PC-9 (cell line): ENCODE measurements at regions not wholly inside any gene's neighbourhood (a gene's known extent, or its start where the extent isn't known, plus 50 kb on each side); places are given as distances from the start of the nearest gene placed in this dataset.

Experiments used
- BruUV-seq: library from RNA; stranded (reverse); fragments of 400-500 nt; replicated peaks from 2 replicates; lab custom pipeline; 2021; lab: Mats Ljungman, UMichigan
- CTCF ChIA-PET: fragments of 300-600 bp; sonication (Branson Sonifier 250); formaldehyde crosslinking; loops from one replicate; lab custom pipeline; 2022; ENCODE audit warnings: antibody characterized with exemption; lab: Charles Lee
- POLR2A ChIA-PET: fragments of 300-600 bp; sonication (Branson Sonifier 250); formaldehyde crosslinking; loops from one replicate; lab custom pipeline; 2022; ENCODE audit warnings: antibody characterized with exemption; ENCODE audit not compliant: unreplicated experiment; lab: Charles Lee
- DNase-seq, 2 experiments: peaks; one replicate each; pipeline versions ENCODE4 v3.0.0 to v3.0.0-alpha.2; 2015 to 2022; ENCODE audit warnings: mixed read lengths in 1 of 2
- H2AFZ ChIP-seq: fragments of 200-600 bp; sonication (generic); 2 replicates; pipeline ENCODE4 v1.8.1; 2017; ENCODE audit warnings: antibody characterized with exemption
- H3F3A ChIP-seq: fragments of 200-600 bp; sonication (generic); 2 replicates; pipeline ENCODE4 v1.8.1; 2017; ENCODE audit warnings: antibody characterized with exemption, mild to moderate bottlenecking, low read depth; ENCODE audit not compliant: insufficient read depth
- H3K27ac ChIP-seq: fragments of 200-600 bp; sonication (generic); 2 replicates; pipeline ENCODE4 v1.6.1; 2016; ENCODE audit warnings: mixed run types
- H3K27me3 ChIP-seq: fragments of 200-600 bp; sonication (generic); 2 replicates; pipeline ENCODE4 v1.6.1; 2016; ENCODE audit warnings: low read depth, mixed run types; ENCODE audit not compliant: insufficient read depth
- H3K36me3 ChIP-seq: fragments of 200-600 bp; sonication (generic); 2 replicates; pipeline ENCODE4 v1.6.1; 2016; ENCODE audit warnings: low read depth, mixed run types
- H3K4me1 ChIP-seq: fragments of 200-600 bp; sonication (generic); replicated peaks from 2 replicates; pipeline ENCODE4 v1.6.1; 2016; ENCODE audit warnings: mixed run types; ENCODE audit not compliant: insufficient read depth
- H3K4me2 ChIP-seq: fragments of 200-600 bp; sonication (generic); 2 replicates; pipeline ENCODE4 v1.6.1; 2017; ENCODE audit warnings: mixed run types
- H3K4me3 ChIP-seq: fragments of 200-600 bp; sonication (generic); 2 replicates; pipeline ENCODE4 v1.6.1; 2016; ENCODE audit warnings: mixed run types
- H3K79me2 ChIP-seq: fragments of 200-600 bp; sonication (generic); 2 replicates; pipeline ENCODE4 v1.6.1; 2017; ENCODE audit warnings: low read depth, mixed run types
- H3K9me2 ChIP-seq: fragments of 200-600 bp; sonication (generic); 2 replicates; pipeline ENCODE4 v1.8.1; 2017; ENCODE audit warnings: mild to moderate bottlenecking; ENCODE audit not compliant: insufficient read depth
- H3K9me3 ChIP-seq: fragments of 200-600 bp; sonication (generic); 2 replicates; pipeline ENCODE4 v1.8.1; 2016; ENCODE audit warnings: low read depth; ENCODE audit not compliant: insufficient read depth
- H4K20me1 ChIP-seq: fragments of 200-600 bp; sonication (generic); 2 replicates; pipeline ENCODE4 v1.8.1; 2017; ENCODE audit not compliant: insufficient read depth
- EZH2 ChIP-seq: fragments of 200-600 bp; sonication (generic); IDR thresholded peaks from 2 replicates; pipeline ENCODE4 v1.8.0; 2017; ENCODE audit warnings: antibody characterized with exemption, low read depth
- intact Hi-C: fragments of 100-400 bp; cut with micrococcal nuclease; formaldehyde crosslinking; loops from one replicate; pipeline ENCODE4 v1.10.0; 2022; ENCODE audit not compliant: unreplicated experiment
- TF ChIP-seq, protein P1 (sequence below): fragments of 200-600 bp; sonication (generic); conservative IDR thresholded peaks from 2 replicates; pipeline ENCODE4 v1.6.1; 2017; ENCODE audit warnings: mixed run types, antibody characterized with exemption, mild to moderate bottlenecking, moderate library complexity

- no peaks in the 10 kb centered on the region for H3K9me2 ChIP-seq
- H3F3A ChIP-seq: no peaks in the 10 kb centered on the region
- H2AFZ ChIP-seq: no peak overlapping the region
- H3K4me2 ChIP-seq: no peak overlapping the region
- no peaks in the 10 kb centered on the region for H3K36me3 ChIP-seq
- CTCF ChIA-PET: no interaction called here
- no peaks in the 10 kb centered on the region for H3K79me2 ChIP-seq
- H3K27me3 ChIP-seq: no peaks in the 10 kb centered on the region
- intact Hi-C loops: no loop called here
- TF ChIP-seq, protein P1, sequence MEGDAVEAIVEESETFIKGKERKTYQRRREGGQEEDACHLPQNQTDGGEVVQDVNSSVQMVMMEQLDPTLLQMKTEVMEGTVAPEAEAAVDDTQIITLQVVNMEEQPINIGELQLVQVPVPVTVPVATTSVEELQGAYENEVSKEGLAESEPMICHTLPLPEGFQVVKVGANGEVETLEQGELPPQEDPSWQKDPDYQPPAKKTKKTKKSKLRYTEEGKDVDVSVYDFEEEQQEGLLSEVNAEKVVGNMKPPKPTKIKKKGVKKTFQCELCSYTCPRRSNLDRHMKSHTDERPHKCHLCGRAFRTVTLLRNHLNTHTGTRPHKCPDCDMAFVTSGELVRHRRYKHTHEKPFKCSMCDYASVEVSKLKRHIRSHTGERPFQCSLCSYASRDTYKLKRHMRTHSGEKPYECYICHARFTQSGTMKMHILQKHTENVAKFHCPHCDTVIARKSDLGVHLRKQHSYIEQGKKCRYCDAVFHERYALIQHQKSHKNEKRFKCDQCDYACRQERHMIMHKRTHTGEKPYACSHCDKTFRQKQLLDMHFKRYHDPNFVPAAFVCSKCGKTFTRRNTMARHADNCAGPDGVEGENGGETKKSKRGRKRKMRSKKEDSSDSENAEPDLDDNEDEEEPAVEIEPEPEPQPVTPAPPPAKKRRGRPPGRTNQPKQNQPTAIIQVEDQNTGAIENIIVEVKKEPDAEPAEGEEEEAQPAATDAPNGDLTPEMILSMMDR: no peak
- no peak for TF ChIP-seq EZH2
- H4K20me1 ChIP-seq: no peaks in the 10 kb centered on the region
- H3K4me1 ChIP-seq: 0 out of 2 replicates have a peak, but pooled peaks cover 5% of the 10 kb centered on the region
- DNase-seq: no peak
- no peaks in the 10 kb centered on the region for H3K9me3 ChIP-seq
- BruUV-seq: no TSS peak
- H3K4me3 ChIP-seq: no peak overlapping the region
- no peak overlapping the region for H3K27ac ChIP-seq
- POLR2A ChIA-PET: no interaction called here
These were observed 117.0 kb upstream of the C11orf87 start for GRCh38 chr11:109305009-109305408.

- Histone ChIP-seq H3K9me2 (no peaks in the 10 kb centered on the region), H3F3A (no peaks in the 10 kb centered on the region), H3K27me3 (no peaks in the 10 kb centered on the region), H3K4me3 (no peak overlapping the region), H3K79me2 (no peaks in the 10 kb centered on the region), H3K27ac (no peak overlapping the region), H3K36me3 (no peaks in the 10 kb centered on the region), H3K4me2 (no peak overlapping the region), H3K9me3 (no peaks in the 10 kb centered on the region), H4K20me1 (no peaks in the 10 kb centered on the region), H3K4me1 (0 out of 2 replicates have a peak, but pooled peaks cover 5% of the 10 kb centered on the region), H2AFZ (no peak overlapping the region)
- no TSS peak for BruUV-seq
- ChIA-PET POLR2A (no interaction called here), CTCF (no interaction called here)
- intact Hi-C loops: no loop called here
- TF ChIP-seq, protein P1: no peak
- TF ChIP-seq EZH2: no peak
- DNase-seq: no peak
These were observed 115.7 kb upstream of the C11orf87 start for GRCh38 chr11:109306322-109306721.

DNA sequence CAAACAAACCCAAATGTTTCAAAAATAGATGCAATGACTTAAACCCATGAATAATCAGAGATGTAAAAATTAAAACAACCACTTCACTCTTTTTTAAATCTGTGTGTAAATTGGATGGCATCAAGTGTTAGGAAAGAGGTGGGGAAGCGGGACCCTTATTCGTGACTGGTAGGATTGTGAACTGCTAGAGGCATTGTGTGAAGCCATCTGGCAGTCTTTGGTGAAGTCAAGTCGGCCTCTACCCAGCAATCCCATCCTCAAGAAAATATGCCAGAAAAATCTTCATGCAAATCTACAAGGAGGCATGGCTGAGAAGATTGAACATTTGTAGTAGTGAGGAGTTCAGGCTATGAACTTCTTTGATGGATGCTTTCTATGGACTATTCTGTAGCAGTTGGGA is 114.6 kb upstream of the C11orf87 start:
- Histone ChIP-seq H3K27ac (no peak overlapping the region), H3K4me1 (0 out of 2 replicates have a peak, but pooled peaks cover 5% of the 10 kb centered on the region), H3K4me3 (no peak overlapping the region), H3K9me2 (no peaks in the 10 kb centered on the region), H3K9me3 (no peaks in the 10 kb centered on the region), H2AFZ (no peak overlapping the region), H4K20me1 (no peaks in the 10 kb centered on the region), H3K36me3 (no peaks in the 10 kb centered on the region), H3F3A (no peaks in the 10 kb centered on the region), H3K27me3 (no peaks in the 10 kb centered on the region), H3K4me2 (no peak overlapping the region), H3K79me2 (no peaks in the 10 kb centered on the region)
- no peak for TF ChIP-seq EZH2
- TF ChIP-seq, protein P1: no peak
- POLR2A ChIA-PET: no interaction called here
- DNase-seq: no peak
- CTCF ChIA-PET: no interaction called here
- no TSS peak for BruUV-seq
- intact Hi-C loops: no loop called here
